ENCODE measurements at regions not wholly inside any gene's neighbourhood (a gene's known extent, or its start where the extent isn't known, plus 50 kb on each side); places are given as distances from the start of the nearest gene placed in this dataset.

DNA sequence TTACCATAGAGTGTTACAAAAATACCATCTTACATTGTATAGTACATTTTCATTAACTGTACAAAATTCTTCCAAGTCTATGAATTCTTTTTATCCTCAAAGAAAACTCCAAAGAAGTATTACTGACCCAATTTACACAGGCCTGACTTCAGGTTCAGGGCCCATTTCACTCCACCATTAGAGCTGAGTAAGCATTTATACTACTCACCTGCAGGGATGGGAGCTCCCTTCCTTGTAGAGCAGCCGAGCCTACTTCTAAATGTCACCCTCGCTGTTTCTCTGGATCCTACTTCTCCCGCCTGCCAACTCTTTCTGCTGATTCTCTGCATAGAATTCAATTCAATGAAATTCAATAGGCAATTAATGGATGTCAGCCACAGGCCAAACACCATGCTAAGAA lies 56.0 kb downstream of the CCDC71L start:
- TF ChIP-seq, protein P1, sequence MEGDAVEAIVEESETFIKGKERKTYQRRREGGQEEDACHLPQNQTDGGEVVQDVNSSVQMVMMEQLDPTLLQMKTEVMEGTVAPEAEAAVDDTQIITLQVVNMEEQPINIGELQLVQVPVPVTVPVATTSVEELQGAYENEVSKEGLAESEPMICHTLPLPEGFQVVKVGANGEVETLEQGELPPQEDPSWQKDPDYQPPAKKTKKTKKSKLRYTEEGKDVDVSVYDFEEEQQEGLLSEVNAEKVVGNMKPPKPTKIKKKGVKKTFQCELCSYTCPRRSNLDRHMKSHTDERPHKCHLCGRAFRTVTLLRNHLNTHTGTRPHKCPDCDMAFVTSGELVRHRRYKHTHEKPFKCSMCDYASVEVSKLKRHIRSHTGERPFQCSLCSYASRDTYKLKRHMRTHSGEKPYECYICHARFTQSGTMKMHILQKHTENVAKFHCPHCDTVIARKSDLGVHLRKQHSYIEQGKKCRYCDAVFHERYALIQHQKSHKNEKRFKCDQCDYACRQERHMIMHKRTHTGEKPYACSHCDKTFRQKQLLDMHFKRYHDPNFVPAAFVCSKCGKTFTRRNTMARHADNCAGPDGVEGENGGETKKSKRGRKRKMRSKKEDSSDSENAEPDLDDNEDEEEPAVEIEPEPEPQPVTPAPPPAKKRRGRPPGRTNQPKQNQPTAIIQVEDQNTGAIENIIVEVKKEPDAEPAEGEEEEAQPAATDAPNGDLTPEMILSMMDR (IDR thresholded peaks at IDR 0.05): no peak
- TF ChIP-seq ZFX (IDR thresholded peaks at IDR 0.05; ENCODE audit: borderline replicate concordance): no peak

All from 22Rv1 (cell line).